Middle frontal gyrus (tissue), 1 donor: ENCODE measurements at regions not wholly inside any gene's neighbourhood (a gene's known extent, or its start where the extent isn't known, plus 50 kb on each side); places are given as distances from the start of the nearest gene placed in this dataset.

Source experiments
- DNase-seq: peaks from one replicate; pipeline ENCODE4 v3.0.0-alpha.2; 2015; ENCODE audit warnings: low spot score; ENCODE audit errors: extremely low spot score

DNA sequence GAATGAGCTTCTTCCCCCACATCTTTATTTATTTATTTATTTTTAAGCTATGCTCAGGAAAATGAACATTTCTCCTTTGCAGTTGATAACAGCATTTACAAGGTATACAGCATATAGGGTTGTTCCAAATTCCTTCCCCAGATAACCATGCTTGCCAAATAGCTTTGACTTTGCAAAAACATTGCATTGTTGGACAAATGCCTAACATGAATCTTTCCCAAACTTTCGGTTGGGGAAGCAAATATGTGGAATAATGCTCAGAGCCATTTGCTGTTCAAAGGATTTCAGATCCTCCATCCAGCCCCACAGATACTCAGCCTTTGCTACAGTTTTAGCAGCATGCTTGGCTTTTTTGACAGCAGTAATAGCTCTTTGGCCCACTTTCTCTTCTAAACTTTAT is 127.2 kb upstream of the AGA start:
- no peak for DNase-seq

DNA sequence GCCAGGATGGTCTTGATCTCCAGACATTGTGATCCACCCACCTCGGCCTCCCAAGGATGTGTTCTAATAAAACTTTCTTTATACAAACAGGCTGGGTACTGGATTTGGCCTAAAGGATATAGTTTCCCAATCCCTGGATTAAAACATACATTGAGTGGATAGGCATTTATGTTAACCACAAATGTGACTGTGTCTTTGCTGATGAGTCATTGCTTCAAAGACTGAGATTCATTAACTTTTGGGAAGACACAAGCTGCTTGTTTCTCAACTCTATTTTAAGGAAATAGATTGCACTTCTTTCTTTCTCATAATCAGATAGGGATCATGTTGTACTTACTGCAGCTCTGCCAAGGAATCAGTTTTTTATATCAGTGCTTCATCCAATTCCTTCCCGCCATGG is 131.3 kb upstream of the AGA start:
- DNase-seq: no peak

- no peak for DNase-seq
These were observed 132.2 kb upstream of the AGA start for GRCh38 chr4:177574446-177574845.

GRCh38 chr4:177579649-177580048 is 137.4 kb upstream of the AGA start:
- DNase-seq: no peak

DNA sequence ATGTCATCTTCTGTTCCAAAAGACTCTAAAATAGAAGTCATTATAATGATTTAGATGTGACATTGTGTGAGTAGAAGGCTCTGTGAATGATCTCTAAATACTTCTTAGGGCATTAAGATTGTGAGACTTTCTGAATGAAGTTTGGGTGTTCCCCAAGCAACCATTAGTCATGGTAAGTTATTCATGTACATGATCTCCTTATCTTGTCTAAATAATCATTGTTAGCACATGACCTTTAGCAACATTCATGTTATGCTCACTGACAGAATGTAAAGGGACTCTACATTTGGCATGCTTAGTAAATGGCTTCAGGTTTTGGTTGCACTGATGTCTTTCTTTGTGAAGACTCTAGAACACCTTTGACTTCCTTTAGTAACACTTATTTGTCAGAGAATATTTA is 140.8 kb upstream of the AGA start:
- DNase-seq: no peak

GRCh38 chr4:177587989-177588388 is 145.8 kb upstream of the AGA start:
- DNase-seq: no peak

DNA sequence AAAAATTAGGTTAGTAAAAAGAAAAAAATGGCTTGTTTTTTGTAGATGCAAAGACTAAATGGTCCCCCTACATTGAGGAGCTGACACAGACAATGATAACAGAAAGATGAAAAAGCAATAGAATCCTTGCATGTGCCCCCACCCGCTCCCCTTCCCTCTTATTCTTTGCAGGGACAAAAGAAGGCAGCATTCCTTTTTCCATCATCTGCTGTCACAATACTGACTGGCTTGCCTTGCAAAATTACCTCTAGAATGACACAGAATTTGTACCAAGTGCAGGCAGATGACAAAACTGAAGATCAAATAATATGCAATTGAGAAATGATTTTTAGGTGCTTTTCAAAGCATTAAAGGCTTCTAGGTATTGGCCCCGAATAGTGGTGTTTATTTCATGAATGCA is 153.1 kb upstream of the AGA start:
- no peak for DNase-seq

- no peak for DNase-seq
These were observed 153.8 kb upstream of the AGA start for GRCh38 chr4:177596035-177596434.

DNA sequence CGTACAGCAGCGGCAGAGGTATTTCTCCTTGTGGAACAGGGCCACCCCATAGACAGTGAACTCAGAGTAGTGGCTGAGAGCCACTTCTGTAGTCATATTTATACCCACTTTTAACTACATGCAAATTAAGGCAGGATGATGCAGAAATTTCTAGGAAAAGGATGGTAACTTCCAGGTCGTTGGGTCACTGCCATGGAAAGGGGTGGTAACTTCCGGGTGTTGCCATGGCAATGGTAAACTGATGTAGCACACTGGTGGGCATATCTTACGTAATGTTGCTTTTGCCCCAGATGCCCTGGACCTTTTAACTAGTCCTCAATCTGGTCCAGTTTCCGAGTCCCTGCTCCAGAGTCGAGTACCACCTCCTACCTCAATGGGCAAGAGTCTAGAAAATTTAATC is 154.8 kb upstream of the AGA start:
- no peak for DNase-seq

GRCh38 chr4:177605252-177605651 is 163.0 kb upstream of the AGA start:
- DNase-seq: no peak

GRCh38 chr4:177607111-177607573 is 164.9 kb upstream of the AGA start:
- no peak for DNase-seq

- no peak for DNase-seq
These were observed 169.9 kb upstream of the AGA start for GRCh38 chr4:177611974-177612664.

GRCh38 chr4:177612684-177613083 is 170.4 kb upstream of the AGA start:
- DNase-seq: no peak

DNA sequence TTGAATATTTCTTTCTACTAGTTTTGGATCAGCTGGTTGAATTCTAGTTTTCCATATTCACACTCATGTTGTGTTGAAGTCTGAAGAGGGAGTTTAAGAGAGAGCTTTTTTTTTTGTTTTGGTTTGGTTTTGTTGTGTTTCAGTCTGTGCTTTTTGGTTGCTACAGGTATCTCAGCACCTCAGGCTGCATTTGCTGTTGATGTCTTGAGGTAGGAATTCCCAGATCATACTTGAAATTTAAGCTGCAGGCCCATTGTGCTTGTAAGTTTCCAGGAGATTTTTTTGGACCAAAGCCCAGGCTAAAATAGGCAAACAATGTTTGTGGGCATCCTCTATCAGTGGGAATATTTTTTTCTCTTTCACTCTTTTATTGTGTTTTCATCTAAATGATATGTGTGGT is 190.2 kb upstream of the AGA start:
- no peak for DNase-seq

DNA sequence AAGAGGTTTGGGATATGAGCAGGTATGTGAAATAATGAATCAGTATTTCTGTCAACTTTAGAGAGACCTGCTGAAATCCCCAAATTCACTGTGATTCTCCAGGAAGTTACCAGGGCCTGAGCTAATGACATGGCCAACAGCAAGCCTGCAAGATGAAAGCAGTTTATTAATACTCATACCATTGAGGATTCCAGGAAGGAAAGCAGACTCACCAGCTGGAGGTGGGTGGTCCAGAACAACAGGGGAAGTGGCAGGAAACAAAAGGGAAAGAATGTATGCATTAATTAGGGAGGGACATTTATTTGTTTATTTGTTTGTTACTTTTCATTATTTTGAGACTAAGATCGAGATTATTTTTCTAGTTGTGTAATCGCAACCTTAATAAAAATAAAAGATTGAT is 196.6 kb upstream of the AGA start:
- no peak for DNase-seq

- no peak for DNase-seq
These were observed 198.6 kb upstream of the AGA start for GRCh38 chr4:177640864-177641263.

DNA sequence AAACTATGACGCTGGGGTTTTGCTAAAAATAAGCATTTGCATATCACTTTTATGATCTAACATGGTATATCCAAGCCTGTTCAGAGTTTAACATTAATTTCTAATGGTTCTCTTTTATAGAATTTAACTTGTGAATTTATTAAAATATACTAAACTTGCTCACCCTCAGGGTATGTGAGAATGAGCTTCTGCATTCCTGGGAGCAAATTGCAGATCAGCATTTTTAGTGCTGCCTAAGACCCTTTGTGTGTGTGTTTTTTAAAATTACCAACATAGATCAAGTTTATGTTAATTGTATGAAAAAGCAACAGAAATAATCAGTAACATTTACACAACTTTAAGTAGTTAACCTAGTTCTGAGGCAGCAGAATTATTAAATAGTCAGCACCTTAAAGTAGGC is 218.0 kb upstream of the AGA start:
- DNase-seq: no peak

GRCh38 chr4:177667687-177668086 is 225.4 kb upstream of the AGA start:
- no peak for DNase-seq

GRCh38 chr4:177671387-177671786 is 229.2 kb upstream of the AGA start:
- no peak for DNase-seq

DNA sequence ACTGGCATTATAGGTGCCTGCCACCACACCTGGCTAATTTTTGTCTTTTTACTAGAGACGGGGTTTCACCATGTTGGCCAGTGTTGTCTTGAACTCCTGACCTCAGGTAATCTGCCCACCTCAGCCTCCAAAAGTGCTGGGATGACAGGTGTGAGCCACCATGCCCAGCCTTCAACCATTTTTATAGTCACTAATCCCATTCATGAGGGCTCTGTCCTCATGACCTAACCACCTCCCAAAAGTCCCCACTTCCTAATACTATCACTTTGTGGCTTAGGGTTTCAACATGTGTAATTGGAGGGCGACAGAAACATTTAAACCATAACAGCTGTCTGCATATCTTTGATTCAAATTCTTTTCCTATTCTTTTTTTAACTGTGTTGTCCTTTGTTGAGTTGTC is 229.6 kb upstream of the AGA start:
- DNase-seq: no peak

- no peak for DNase-seq
These were observed 231.8 kb upstream of the AGA start for GRCh38 chr4:177673985-177674489.

DNA sequence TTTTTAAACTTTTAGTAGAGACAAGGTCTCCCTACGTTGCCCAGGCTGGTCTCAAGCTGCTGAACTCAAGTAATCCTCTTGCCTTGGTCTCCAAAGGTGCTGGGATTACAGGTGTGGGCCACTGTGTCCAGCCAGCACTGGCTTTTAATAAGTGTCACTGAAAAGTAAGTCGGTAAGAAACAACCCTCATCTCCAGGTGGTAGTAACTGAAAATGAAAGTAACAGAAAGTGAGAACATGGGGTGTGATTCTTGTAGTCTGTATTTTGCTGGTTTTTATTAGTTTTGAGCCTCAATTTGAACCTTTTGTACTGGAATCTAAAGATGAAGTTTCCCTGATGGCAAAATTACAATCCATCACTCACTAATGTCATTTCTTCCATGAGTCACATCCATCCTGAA is 238.1 kb upstream of the AGA start:
- no peak for DNase-seq

DNA sequence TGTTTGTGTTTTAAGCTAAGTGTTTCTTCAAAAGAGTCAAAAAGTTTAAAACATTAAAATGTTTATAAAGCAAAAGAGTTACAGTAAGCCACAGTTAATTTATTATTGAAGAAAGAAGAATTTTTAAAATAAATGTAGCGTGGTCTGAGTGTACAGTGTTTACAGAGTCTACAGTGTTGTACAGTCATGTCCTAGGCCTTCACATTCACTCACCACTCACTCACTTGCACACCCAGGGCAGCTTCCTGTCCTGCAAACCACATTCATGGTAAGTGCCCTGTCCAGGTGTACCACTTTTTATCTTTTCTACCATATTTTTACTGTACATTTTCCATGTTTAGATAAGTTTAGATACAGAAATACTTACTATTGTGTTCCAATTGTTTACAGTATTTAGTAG is 239.7 kb upstream of the AGA start:
- DNase-seq: no peak

- DNase-seq: no peak
These were observed 244.9 kb upstream of the AGA start for GRCh38 chr4:177687117-177687516.
